ENCODE measurements at regions not wholly inside any gene's neighbourhood (a gene's known extent, or its start where the extent isn't known, plus 50 kb on each side); places are given as distances from the start of the nearest gene placed in this dataset.

DNA sequence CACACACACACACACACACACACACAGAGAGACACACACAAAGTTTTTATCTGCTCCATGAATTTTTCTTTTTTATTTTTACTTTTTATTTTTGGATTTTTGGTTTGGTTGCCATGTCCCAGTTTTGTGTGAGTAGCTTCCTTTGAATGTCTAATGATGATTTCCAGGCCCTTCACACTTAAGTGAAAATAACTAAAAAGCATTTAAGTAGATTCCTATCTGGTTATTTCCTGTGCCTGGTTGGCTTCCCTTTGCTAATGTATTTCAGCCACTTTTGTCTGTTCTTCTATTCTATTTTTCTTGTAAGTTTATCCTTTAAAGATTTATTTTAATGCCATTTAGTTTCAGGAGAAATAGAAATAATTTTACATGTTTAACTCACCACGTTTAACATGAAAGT lies 755.4 kb downstream of the SLC6A15 start:
- no peak for TF ChIP-seq CTCF (IDR thresholded peaks at IDR 0.05)
- no peak for TF ChIP-seq POLR2AphosphoS5 (IDR thresholded peaks at IDR 0.05)

All from sigmoid colon (tissue), 4 donors.